T1000 (cell line): ENCODE measurements at regions not wholly inside any gene's neighbourhood (a gene's known extent, or its start where the extent isn't known, plus 50 kb on each side); places are given as distances from the start of the nearest gene placed in this dataset.
A peak's percentile ranks its signal among the peaks of the same experiment; 100 is the strongest.
"Not testable (repeated sequence)": the region's sequence is repeated elsewhere in the genome, so short reads cannot be mapped to it uniquely, and the experiment has no call there.

Experiments used
- DNase-seq: peaks from one replicate; lab custom pipeline; 2025; ENCODE audit warnings: mixed read lengths; lab: John Stamatoyannopoulos, UW

DNA sequence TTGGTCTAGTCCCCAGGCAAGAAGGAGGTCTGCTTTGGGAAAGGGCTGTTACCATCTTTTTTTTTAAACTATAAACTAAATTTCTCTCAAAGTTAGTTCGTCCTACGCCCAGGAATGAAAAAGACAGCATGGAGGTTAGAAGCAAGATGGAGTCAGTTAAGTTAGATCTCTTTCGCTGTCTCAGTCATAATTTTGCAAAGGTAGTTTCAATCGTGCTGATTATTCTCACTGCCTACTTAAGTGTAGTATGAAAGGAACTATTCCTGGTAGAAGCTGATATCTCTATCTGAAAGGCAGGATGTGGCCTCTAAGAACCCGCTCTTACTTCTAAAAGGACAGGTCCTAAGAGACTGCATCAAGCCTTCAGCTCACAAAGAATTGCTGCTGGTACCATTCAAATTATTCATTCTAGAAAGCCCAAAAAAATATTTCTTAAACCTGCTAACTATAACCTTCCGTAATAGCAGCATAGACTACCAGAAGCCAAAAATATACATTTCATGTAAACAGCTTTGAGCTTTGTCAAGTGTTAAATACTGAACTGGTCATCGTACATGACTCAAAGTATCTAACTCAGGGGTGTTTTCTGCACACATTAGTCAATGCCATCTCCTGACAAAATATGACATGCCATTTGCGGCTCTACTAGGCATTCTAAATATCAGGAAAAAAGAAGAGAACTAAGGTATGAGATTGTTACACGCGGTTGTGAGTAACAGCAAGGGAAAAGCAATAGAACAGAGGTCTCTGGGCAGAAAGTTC, 96.0 kb upstream of the CCDC80 start:
- DNase-seq = no peak

DNA sequence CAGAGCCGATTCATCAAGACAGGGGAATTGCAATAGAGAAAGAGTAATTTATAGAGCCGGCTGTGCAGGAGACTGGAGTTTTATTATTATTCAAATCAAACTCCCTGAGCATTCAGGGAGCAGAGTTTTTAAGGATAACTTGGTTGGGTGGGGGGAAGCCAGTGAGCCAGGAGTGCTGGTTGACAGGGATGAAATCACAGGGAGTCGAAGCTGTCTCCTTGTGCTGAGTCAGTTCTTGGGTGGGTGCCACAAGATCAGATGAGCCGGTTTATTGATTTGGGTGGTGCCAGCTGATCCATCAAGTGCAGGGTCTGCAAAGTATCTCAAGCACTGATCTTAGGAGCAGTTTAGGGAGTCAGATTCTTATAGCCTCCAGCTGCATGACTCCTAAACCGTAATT, 95.4 kb upstream of the CCDC80 start:
- DNase-seq = no peak

DNA sequence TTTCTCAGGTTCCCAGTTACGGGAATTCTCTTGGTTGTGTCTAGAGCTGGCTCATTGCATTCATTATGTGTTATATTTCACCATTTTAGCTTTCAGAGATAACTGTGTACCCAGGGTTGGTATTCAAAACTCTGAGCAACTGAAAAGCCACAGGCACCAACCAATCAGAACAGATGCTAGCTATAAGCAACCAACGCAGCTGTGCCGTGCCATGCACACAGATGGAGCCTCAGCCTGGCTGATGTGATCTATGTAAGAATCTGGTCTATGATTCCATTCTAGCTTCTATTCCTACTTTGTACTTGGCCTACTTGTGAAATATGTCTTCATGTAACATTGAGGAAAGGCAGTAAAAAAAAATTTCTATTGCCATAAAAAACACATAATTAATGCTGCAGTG, 95.0 kb upstream of the CCDC80 start:
- no peak for DNase-seq

DNA sequence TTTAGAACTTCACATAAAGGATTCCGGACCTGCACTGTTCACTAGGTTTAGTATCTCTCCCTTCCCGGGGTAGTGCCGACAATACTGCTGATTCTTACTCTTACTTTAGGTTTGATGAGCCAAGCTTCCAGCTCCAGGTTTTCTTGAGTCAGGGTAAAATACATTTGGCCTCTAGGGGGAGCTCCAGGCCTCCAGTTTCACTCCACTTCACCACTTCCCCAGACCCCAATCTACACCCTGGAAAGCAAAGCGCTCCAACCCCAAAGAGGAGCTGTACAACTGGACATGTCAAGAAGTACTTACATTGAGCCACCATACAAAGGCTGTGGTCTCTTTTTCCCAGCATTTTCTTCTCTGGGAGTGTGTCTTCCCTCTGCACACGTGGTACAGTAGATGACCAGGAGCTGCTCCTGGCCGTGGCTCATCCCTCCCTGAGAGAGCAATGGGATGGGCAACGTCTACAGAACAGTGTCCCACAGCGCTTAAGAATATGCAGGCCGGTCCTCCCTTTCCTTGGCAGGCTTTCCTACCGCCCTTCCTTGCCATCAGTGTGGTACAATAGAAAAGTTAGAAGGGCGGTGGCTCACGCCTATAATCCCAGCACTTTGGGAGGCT, 93.9 kb upstream of the CCDC80 start:
- peak; percentile 48 for DNase-seq

DNA sequence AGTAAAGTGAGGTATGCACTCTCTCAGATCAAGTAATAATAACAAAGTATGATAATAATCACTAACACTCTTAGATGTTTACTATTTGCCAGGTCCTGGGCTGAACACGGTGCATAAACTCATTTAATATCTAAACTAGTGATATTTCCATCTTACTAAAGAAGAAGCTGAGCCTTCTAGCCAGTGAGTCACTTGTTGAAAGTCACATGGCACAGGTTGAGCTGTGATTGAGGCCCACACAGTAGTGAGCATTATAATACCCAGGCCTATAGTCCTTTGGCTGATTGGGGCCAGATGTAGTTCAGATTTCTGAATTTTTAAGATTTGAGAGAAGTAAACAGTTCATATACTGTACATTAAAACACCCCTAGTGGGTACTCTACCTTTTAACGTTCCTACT, 93.2 kb upstream of the CCDC80 start:
- no peak for DNase-seq

DNA sequence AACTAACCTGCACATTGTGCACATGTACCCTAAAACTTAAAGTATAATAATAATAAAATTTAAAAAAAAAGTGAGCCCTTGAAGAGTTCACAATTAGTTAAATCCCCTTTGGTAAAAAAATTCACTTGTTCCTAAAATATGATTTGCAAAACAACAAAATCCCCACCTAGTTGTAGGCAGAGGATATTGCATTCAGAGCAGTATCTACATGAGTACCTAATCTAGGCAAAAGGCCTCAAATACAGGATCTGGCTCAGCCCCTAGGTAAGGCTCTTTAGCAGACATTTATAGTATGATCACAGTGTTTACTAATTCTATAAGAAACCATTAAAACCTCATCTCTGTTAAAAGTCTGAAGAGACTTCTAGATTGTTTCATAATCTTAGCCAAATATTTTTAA, 89.3 kb upstream of the CCDC80 start:
- DNase-seq = no peak

DNA sequence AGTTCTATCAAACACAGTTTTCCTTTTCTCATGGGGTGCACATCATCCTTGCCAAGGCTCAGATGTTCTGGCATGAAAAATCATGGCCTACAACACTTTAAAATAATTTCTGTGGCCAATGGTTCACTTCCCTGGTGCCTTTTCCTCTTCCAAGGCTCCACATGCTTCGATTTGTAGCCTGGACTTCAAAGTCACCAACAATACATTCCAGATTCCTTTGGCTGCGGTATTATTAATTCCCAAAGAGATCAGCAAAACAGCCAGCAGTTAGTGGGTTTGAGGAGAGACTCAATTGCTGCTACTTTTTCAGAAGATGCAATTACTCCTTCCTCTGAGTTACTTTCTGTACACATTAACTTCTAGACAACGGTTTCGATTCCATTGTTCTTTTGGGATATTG, 80.3 kb upstream of the CCDC80 start:
- no peak for DNase-seq

DNA sequence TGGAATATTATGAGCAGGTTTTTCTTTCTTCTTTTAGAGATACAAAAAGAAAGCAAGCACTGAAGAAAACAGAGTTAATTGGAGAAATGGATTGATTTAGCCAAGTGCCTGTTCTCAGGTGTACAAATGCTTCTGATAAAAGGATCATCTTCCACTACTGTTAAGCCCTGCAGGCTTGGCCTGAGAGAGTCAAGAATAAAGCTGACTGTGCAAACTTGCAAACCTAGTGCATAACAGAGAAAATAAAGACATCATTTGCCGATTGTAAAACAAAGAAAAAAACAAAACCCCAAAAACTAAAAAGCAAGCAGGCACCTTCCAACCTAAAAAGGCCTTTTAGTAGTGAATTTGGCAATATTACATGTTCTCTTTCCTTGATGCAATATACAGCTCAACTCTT, 78.0 kb upstream of the CCDC80 start:
- no peak for DNase-seq

DNA sequence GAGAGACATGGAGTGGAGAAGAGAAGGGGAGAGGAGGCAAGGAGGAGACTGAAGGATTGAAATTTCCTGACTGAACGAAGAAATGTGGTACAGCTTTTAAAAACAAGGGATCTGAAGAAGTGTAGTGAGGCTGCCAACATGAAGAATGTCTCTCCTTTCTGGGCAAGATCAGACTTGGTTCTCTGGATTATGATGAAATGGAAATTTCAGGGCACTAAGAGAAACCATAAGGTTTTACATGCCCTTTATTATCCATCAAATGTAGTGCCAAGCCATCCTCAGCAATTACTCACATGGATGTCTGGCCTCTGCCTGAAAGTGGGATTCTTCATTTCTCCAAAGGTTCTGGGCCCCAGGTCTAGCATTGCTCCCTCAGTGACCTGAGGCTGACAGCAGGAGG, 77.6 kb upstream of the CCDC80 start:
- DNase-seq = no peak

DNA sequence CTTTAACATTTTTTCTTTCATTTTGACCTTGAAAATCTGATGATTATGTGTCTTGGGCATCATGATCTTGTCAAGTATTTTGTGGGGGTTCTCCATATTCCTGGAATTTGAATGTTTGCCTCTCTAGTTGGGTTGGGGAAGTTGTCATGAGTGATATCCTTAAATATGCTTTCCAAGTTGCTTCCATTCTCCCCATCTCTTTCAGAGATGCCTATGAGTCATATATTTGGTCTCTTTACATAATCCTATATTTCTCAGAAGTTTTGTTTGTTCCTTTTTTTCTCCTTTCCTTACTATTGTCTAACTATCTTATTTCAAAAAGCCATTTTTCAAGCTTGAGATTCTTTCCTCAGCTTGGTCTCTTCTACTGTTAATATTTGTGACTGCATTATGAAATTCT, 69.0 kb upstream of the CCDC80 start:
- no peak for DNase-seq

DNA sequence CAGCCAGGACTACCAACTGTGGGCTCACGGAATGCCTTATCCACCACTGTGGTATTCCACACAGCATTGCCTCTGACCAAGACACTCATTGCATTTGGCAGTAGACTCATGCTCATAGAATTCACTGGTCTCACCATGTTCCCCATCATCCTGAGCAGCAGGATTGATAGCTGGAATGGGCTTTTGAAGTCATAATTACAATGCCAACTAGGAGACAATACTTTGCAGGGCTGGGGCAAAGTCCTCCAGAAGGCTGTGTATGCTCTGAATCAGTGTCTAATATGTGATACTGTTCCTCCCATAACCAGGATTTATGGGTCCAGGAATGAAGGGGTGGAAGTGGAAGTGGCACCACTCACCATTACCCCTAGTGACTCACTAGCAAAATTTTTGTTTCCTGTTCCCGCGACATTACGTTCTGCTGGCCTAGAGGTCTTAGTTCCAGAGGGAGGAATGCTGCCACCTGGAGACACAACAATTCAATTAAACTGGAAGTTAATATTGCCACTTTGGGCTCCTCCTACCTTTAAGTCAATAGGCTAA, 58.6 kb upstream of the CCDC80 start:
- DNase-seq = peak; percentile 47

DNA sequence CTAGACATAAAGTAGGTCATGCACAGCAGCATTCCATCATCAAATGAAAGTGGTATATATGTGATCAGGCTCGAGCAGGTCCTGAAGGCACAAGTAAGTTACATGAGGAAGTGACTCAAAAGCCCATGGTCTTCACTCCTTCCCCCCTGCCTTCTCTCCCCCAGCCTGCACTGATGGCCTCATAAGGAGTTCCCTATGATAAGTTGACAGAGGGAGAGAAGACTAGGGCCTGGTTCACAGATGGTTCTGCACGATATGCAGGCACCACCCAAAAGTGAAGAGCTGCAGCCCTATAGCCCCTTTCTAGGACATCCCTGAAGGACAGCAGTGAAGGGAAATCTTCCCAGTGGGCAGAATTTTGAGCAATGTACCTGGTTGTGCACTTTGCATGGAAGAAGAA, 57.5 kb upstream of the CCDC80 start:
- DNase-seq = not testable (repeated sequence)

DNA sequence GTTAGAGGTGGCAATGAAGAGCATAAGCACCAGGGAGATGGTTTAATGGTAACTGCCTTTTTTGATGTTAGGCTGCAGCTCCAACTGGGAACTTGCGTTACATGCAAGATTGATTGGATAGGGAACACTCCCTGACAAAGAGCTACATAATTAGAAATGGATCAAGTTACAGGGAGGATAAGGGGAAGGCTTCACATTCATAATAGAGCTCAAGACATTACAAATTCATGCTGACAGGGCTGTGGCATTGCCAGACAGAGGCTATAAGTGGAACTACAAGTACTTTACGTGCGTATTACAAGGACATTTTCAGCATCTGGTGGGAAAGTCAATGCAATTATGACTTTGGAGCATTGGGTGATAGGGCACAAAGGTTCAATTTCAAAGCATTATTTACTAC, 55.3 kb upstream of the CCDC80 start:
- DNase-seq = not testable (repeated sequence)

DNA sequence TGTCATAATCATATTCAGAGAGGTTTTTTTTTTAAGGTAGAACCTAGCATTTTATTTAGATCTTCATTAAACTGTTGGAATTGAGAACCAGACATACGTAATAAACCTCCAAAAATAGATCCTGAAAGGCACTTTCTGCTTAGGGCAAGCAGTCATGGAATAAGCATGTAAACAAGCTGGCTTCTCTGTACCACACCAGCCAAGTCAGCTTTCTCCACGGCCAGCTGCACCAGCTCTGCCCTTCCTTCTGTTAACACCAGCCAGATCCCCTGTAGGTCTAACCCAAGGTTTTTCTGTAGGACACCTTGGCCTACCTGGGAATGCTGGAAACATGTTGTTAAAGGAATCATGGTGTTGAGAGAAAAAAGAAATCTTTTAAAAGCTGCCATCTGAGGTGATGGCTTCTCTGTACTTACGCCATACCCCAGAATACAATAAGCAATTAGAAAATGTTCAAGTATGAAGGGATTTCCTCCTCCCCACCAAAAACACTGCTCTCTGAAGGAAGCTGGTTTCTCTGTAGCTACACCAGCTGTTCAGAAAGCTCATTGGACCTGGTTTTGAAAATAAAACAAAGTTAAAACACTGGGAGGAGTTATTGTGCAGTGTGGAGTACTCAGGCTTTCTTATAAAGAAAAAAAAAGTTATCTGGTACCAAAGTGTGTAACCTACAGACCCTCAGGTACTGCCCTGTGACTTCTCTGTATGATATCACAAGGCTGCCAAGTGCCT, 54.6 kb upstream of the CCDC80 start:
- not testable (repeated sequence) for DNase-seq

DNA sequence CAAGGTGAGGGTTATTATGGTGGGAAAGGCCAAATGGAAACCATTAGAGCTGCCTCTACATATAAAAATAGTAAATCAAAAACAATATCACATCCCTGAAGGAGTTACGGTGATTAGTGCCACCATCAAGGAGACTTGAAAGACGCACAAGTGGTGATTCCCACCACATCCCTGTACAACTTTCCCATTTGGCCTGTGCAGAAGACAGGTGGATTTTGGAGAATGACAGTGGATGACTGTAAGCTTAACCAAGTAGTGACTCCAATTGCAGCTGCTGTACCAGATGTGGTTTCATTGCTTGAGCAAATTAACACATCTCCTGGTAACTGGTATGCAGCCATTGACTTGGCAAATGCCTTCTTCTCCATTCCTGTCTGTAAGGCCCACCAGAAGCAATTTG, 54.0 kb upstream of the CCDC80 start:
- DNase-seq = not testable (repeated sequence)

DNA sequence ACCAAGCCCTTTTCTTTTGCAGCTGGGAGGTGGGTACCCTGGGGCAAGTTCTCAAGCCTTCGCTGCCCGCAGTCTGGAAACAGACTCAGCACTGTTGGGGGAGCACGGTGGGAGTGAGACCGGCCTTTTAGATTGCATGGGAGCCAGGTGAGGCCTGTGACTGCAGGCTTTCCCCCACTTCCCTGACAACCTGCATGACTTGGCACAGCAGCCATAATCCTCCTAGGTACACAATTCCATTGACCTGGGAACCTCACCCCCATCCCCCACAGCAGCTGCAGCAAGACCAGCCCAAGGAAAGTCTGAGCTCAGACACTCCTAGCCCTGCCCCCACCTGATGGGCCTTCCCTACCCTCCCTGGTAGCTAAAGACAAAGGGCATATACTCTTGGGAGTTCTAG, 52.2 kb upstream of the CCDC80 start:
- DNase-seq = no peak
